ENCODE measurements at regions not wholly inside any gene's neighbourhood (a gene's known extent, or its start where the extent isn't known, plus 50 kb on each side); places are given as distances from the start of the nearest gene placed in this dataset.

- TF ChIP-seq CTCF (IDR thresholded peaks at IDR 0.05) (no peak), GABPA (IDR thresholded peaks at IDR 0.05; ENCODE audit: low read depth) (no peak)
Measured at GRCh38 chr13:19332378-19332777, 150.8 kb upstream of the TUBA3C start.

Measured in SK-N-SH (cell line).